BE2C (cell line): ENCODE measurements at regions not wholly inside any gene's neighbourhood (a gene's known extent, or its start where the extent isn't known, plus 50 kb on each side); places are given as distances from the start of the nearest gene placed in this dataset.

Source experiments
- DNase-seq: peaks from one replicate; pipeline ENCODE4 v3.0.0-alpha.2; 2020
- H3K27me3 ChIP-seq: fragments of 250-450 bp; sonication (Bioruptor Pico); 2 replicates; pipeline ENCODE4 v1.5.1; 2020; ENCODE audit warnings: mild to moderate bottlenecking
- H3K36me3 ChIP-seq: fragments of 250-450 bp; sonication (Bioruptor Pico); 2 replicates; pipeline ENCODE4 v1.5.1; 2020; ENCODE audit warnings: mild to moderate bottlenecking
- H3K4me1 ChIP-seq: fragments of 250-450 bp; sonication (Bioruptor Pico); 2 replicates; pipeline ENCODE4 v1.5.1; 2020
- H3K4me3 ChIP-seq: 2 replicates; pipeline ENCODE4 v1.5.1; 2011; ENCODE audit warnings: low read depth, low read length
- H3K9me3 ChIP-seq: fragments of 250-450 bp; sonication (Bioruptor Pico); 2 replicates; pipeline ENCODE4 v1.5.1; 2020
- CTCF ChIP-seq: IDR thresholded peaks from 2 replicates; pipeline ENCODE4 v1.5.1; 2012; ENCODE audit warnings: mild to moderate bottlenecking, low read depth, low read length

- H3K9me3 ChIP-seq: no peaks in the 10 kb centered on the region
- TF ChIP-seq CTCF: no peak
- DNase-seq: no peak
- no peaks in the 10 kb centered on the region for H3K36me3 ChIP-seq
- H3K27me3 ChIP-seq: no peaks in the 10 kb centered on the region
- no peak overlapping the region for H3K4me3 ChIP-seq
- no peaks in the 10 kb centered on the region for H3K4me1 ChIP-seq
These were observed 92.2 kb downstream of the MID1IP1 start for GRCh38 chrX:38893441-38893840.

GRCh38 chrX:38895775-38896174 lies 94.5 kb downstream of the MID1IP1 start:
- Histone ChIP-seq H3K4me3 (no peak overlapping the region), H3K4me1 (no peaks in the 10 kb centered on the region), H3K27me3 (no peaks in the 10 kb centered on the region), H3K9me3 (no peaks in the 10 kb centered on the region), H3K36me3 (no peaks in the 10 kb centered on the region)
- no peak for DNase-seq
- TF ChIP-seq CTCF: no peak

GRCh38 chrX:38896724-38897298 lies 95.6 kb downstream of the MID1IP1 start:
- no peak for TF ChIP-seq CTCF
- H3K4me3 ChIP-seq: no peak overlapping the region
- no peak for DNase-seq
- H3K4me1 ChIP-seq: no peaks in the 10 kb centered on the region
- H3K9me3 ChIP-seq: no peaks in the 10 kb centered on the region
- H3K36me3 ChIP-seq: no peaks in the 10 kb centered on the region
- no peaks in the 10 kb centered on the region for H3K27me3 ChIP-seq

GRCh38 chrX:38898261-38898660 lies 97.0 kb downstream of the MID1IP1 start:
- H3K9me3 ChIP-seq: no peaks in the 10 kb centered on the region
- no peaks in the 10 kb centered on the region for H3K36me3 ChIP-seq
- H3K4me1 ChIP-seq: no peaks in the 10 kb centered on the region
- DNase-seq: no peak
- TF ChIP-seq CTCF: no peak
- no peak overlapping the region for H3K4me3 ChIP-seq
- H3K27me3 ChIP-seq: no peaks in the 10 kb centered on the region

- Histone ChIP-seq H3K36me3 (no peaks in the 10 kb centered on the region), H3K4me1 (no peaks in the 10 kb centered on the region), H3K9me3 (no peaks in the 10 kb centered on the region), H3K4me3 (no peak overlapping the region), H3K27me3 (no peaks in the 10 kb centered on the region)
- no peak for DNase-seq
- TF ChIP-seq CTCF: no peak
These were observed 98.4 kb downstream of the MID1IP1 start for GRCh38 chrX:38899650-38900049.

- DNase-seq: no peak
- Histone ChIP-seq H3K4me1 (no peaks in the 10 kb centered on the region), H3K27me3 (no peaks in the 10 kb centered on the region), H3K36me3 (no peaks in the 10 kb centered on the region), H3K4me3 (no peak overlapping the region), H3K9me3 (no peaks in the 10 kb centered on the region)
- no peak for TF ChIP-seq CTCF
These were observed 99.5 kb downstream of the MID1IP1 start for GRCh38 chrX:38900719-38901118.
